ENCODE measurements at regions not wholly inside any gene's neighbourhood (a gene's known extent, or its start where the extent isn't known, plus 50 kb on each side); places are given as distances from the start of the nearest gene placed in this dataset.
"Not testable (repeated sequence)": the region's sequence is repeated elsewhere in the genome, so short reads cannot be mapped to it uniquely, and the experiment has no call there.

DNA sequence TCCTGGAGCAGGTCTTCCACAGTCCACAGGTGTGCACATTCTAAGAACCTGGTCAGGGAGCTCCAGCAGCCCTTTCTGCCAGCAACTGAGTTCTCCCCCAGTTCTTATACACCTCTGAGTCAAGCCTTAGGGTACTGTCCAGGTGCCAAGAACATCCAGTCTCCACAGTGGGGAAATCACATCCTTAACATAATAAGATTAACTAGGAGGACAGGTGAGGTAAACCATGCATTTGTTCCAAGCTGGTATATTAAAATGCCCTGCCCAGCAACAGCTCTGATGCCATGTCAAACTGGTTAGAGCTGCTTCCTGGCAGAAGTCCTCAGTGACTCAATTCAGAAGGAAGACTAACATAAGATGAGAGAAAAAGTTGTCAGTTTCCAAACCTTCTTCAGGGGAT lies 303.9 kb upstream of the SGK1 start:
- no peak overlapping the region for H3K4me3 ChIP-seq
- peaks cover 20 to 87% (median 23%) of the 10 kb centered on the region in 3 donors for H3K4me1 ChIP-seq
- H3K27me3 ChIP-seq, result no peaks in the 10 kb centered on the region
- H3K27ac ChIP-seq, result peak overlapping the region; percentile 75 to 88 (median 84)
- no peak for TF ChIP-seq POLR2A (IDR thresholded peaks at IDR 0.05)
- TF ChIP-seq, protein P1, sequence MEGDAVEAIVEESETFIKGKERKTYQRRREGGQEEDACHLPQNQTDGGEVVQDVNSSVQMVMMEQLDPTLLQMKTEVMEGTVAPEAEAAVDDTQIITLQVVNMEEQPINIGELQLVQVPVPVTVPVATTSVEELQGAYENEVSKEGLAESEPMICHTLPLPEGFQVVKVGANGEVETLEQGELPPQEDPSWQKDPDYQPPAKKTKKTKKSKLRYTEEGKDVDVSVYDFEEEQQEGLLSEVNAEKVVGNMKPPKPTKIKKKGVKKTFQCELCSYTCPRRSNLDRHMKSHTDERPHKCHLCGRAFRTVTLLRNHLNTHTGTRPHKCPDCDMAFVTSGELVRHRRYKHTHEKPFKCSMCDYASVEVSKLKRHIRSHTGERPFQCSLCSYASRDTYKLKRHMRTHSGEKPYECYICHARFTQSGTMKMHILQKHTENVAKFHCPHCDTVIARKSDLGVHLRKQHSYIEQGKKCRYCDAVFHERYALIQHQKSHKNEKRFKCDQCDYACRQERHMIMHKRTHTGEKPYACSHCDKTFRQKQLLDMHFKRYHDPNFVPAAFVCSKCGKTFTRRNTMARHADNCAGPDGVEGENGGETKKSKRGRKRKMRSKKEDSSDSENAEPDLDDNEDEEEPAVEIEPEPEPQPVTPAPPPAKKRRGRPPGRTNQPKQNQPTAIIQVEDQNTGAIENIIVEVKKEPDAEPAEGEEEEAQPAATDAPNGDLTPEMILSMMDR (IDR thresholded peaks at IDR 0.05), result no peak
- H3K9me3 ChIP-seq, result no peaks in the 10 kb centered on the region
- no peaks in the 10 kb centered on the region for H3K36me3 ChIP-seq
- no peak for DNase-seq
- intact Hi-C loops (cut with DNase I), result loop anchor here (10.0 kb wide), 1 partner anchor 117 kb away; no protein-coding TSS in a partner anchor

DNA sequence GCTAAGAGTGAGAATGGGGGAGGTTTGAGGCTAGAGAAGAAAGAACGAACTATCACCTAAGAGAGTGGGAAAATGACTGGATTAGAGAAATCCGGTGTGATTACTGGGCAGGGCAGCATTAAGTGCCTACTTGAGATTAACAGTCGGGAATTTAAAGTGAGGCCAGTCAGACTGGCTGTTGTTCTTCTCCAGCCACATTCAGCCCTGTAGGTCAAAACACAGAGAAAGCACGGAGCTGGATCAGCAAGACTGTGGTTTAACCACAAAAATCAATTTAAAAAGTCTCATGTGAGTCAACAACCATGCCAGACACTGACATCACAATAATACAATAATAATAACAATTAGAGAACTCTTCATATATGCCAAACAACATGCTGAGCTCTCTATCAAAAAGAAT lies 301.9 kb upstream of the SGK1 start:
- Histone ChIP-seq H3K4me1 (peaks cover 12 to 71% (median 16%) of the 10 kb centered on the region in 3 donors), H3K36me3 (no peaks in the 10 kb centered on the region), H3K27ac (peak overlapping the region; percentile 16 to 88 (median 72)), H3K4me3 (no peak overlapping the region), H3K27me3 (no peaks in the 10 kb centered on the region), H3K9me3 (no peaks in the 10 kb centered on the region)
- WGBS, 2 donors, result 46 to 52% methylated on average over 4 of the region's 4 CpGs
- intact Hi-C loops (cut with DNase I), result loop anchor here (10.0 kb wide), 1 partner anchor 115 kb away; no protein-coding TSS in a partner anchor
- no peak for DNase-seq
- no peak for TF ChIP-seq POLR2A (IDR thresholded peaks at IDR 0.05)
- TF ChIP-seq, protein P1 (IDR thresholded peaks at IDR 0.05), result no peak

DNA sequence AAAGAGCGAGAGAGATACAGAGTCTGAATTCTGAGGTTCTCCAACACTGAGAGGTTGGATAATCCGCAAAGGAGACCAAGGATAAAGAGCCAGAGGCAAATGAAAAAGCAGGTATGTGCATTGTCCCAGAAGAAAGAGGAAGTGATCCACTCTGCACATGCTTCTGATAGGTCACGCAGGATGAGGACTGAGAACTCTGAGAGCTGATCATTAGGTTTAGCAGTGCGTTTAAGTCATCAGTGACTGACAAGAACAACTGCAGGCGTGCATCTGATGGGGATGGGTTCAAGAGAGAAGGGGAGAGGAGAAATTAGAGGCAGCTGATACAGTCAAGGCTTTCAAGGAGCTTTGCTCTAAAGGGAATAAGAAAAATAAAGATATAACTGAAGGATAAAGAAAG lies 301.2 kb upstream of the SGK1 start:
- Histone ChIP-seq H3K27ac (peak overlapping the region in 2 of 4 donors; percentile 68 to 88), H3K36me3 (no peaks in the 10 kb centered on the region), H3K4me3 (no peak overlapping the region), H3K27me3 (no peaks in the 10 kb centered on the region), H3K4me1 (peaks cover 12 to 70% (median 12%) of the 10 kb centered on the region in 3 donors), H3K9me3 (no peaks in the 10 kb centered on the region)
- DNase-seq, result no peak
- 93% methylated on average over 5 of the region's 5 CpGs for WGBS, 2 donors
- intact Hi-C loops (cut with DNase I), result no loop called here
- no peak for TF ChIP-seq POLR2A (IDR thresholded peaks at IDR 0.05)
- TF ChIP-seq, protein P1 (IDR thresholded peaks at IDR 0.05), result no peak

DNA sequence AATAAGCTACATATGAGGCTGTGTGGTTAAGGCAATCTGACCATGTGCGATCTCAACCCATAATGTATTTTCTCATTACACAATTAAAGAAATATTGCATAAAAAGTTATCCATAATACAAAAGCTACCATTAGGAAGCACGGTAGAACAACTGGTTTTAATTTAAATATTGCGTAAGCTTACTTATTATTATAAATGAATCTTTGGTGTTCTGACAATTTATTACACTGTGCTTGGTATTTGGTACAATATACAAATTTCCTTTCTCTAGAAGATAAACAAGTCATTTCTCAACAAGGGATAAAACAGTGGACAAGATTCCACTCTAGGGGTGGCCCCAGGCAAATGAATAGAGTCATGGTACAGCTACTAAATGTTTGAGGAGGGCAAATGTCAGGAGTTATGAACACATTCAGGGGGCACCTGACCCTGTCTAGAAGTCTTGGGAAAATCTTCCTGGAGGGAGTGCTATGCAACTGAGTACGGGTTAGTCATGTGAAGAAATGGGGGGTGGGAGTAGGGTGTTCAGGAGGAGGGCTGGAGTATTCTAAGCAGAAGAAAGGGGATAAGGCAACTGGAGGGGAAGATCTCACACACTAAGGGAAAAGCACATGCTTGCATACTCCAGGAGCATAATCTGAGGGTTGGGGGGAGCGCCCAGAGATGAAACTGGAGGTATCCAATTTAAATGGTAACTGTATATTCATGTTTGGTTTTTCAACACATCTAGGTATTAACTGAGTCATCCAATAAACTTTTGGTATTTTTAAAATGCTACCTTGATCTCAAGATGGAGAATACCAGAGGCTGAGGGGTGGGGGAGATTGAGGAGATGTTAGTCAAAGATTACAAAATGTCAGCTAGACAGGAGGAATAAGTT lies 296.9 kb upstream of the SGK1 start:
- WGBS, 2 donors, result 69 to 73% methylated on average over 5 of the region's 5 CpGs
- peaks cover 0 to 47% (median 6%) of the 10 kb centered on the region in 3 donors for H3K4me1 ChIP-seq
- H3K36me3 ChIP-seq, result no peaks in the 10 kb centered on the region
- DNase-seq, result no peak
- intact Hi-C loops (cut with DNase I), result no loop called here
- no peaks in the 10 kb centered on the region for H3K27me3 ChIP-seq
- H3K4me3 ChIP-seq, result no peak overlapping the region
- no peaks in the 10 kb centered on the region for H3K9me3 ChIP-seq
- no peak for TF ChIP-seq POLR2A (IDR thresholded peaks at IDR 0.05)
- TF ChIP-seq, protein P1 (IDR thresholded peaks at IDR 0.05), result no peak
- no peak overlapping the region for H3K27ac ChIP-seq

DNA sequence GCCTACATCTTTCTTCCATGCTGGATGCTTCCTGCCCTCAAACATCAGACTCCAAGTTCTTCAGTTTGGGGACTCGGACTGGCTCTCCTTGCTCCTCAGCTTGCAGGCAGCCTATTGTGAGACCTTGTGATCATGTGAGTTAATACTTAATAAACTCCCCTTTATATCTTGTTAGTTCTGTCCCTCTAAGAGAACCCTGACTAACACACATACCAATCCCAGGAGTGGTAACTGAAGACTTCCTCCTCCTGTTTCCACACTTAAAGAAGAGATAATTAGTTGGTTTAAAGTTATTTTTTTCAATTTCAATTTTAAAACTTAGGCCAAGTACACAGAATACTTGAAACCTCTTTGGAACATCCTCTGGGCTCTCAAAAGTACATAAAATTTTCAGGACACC lies 294.2 kb upstream of the SGK1 start:
- H3K27me3 ChIP-seq; H3K4me3 ChIP-seq; DNase-seq; intact Hi-C loops (cut with DNase I); H3K36me3 ChIP-seq; H3K9me3 ChIP-seq: not testable (repeated sequence)
- H3K4me1 ChIP-seq, result peaks cover 0 to 29% (median 0%) of the 10 kb centered on the region in 3 donors
- peak overlapping the region in 2 of 4 donors; percentile 16 to 40 for H3K27ac ChIP-seq
- WGBS, 2 donors, result 80 to 100% methylated on average over 1 of the region's 1 CpG
